Mesodermal cell (in vitro differentiated cells): ENCODE measurements at regions not wholly inside any gene's neighbourhood (a gene's known extent, or its start where the extent isn't known, plus 50 kb on each side); places are given as distances from the start of the nearest gene placed in this dataset.

ENCODE experiments used
- H3K27ac ChIP-seq: 2 replicates; pipeline ENCODE4 v1.7.0; 2013; ENCODE audit warnings: mild to moderate bottlenecking, low read depth, low read length, moderate library complexity; ENCODE audit not compliant: severe bottlenecking
- H3K36me3 ChIP-seq: 2 replicates; pipeline ENCODE4 v1.7.1; 2013; ENCODE audit warnings: mild to moderate bottlenecking, low read length, moderate library complexity; ENCODE audit not compliant: control insufficient read depth, insufficient read depth
- H3K4me1 ChIP-seq: one replicate; pipeline ENCODE4 v1.7.1; 2013; ENCODE audit warnings: mild to moderate bottlenecking, low read length; ENCODE audit not compliant: insufficient read depth, control insufficient read depth, poor library complexity, severe bottlenecking
- H3K4me3 ChIP-seq: 2 replicates; pipeline ENCODE4 v1.7.0; 2013; ENCODE audit warnings: low read length, control low read depth, mild to moderate bottlenecking; ENCODE audit not compliant: insufficient read depth, poor library complexity, severe bottlenecking; ENCODE audit errors: extremely low read depth
- H3K9me3 ChIP-seq: 2 replicates; pipeline ENCODE4 v1.7.1; 2013; ENCODE audit warnings: mild to moderate bottlenecking, low read length, moderate library complexity; ENCODE audit not compliant: control insufficient read depth
- WGBS, 2 experiments: methylation state at CpG; one replicate each; pipeline ENCODE4 v1.1.5; 2013; ENCODE audit warnings: missing lambda C conversion rate in 2 of 2; ENCODE audit not compliant: insufficient coverage in 2 of 2; 5-methylcytosine and 5-hydroxymethylcytosine counted together

DNA sequence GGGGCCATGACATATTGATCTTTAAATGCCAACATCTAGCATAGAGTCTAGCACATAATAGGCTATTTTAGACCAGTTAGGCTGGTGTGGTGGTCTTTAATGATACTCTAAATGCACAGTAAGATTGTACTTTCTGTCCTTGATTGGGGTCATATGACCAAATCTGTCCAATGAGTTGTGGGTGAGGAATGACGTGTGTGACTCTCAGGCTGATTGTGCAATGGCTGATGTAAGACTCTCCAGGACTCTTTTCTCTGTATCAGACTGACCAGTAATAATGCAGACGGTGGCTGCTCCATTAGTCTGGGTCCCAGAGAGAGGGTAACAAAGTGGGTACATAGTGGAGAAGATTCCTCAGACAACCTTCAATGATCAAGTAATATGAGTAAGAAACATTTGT lies 541.6 kb upstream of the CAMK1G start:
- no peaks in the 10 kb centered on the region for H3K9me3 ChIP-seq
- 100% methylated on average over 1 of the region's 2 CpGs; no CpG with 5 or more reads in 1 of the 2 experiments for WGBS, 2 experiments
- no peaks in the 10 kb centered on the region for H3K36me3 ChIP-seq
- H3K4me1 ChIP-seq = peaks cover 4% of the 10 kb centered on the region
- no peak overlapping the region for H3K27ac ChIP-seq
- H3K4me3 ChIP-seq = no peak overlapping the region

DNA sequence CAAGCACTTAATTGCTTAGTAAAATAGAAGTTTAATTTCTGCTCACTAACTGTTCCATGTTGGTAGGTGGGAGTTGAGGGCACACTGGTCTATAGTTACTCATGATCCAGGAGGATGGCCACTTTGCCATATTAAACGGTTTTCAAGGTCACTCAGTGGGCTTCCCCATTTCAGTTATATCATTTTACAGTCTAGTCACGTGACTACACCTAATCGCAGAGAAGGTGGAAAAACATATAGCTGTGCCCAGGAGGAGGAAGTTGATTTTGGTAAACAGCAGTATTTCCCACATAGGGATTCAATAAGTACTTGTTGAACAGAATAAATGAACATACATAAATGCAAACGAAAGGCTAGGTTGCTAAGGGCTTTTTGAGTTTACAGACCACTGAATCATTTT lies 541.1 kb upstream of the CAMK1G start:
- WGBS, 2 experiments = 88 to 100% methylated on average over 1 of the region's 4 CpGs
- Histone ChIP-seq H3K4me1 (peaks cover 4% of the 10 kb centered on the region), H3K36me3 (no peaks in the 10 kb centered on the region), H3K9me3 (no peaks in the 10 kb centered on the region), H3K4me3 (no peak overlapping the region), H3K27ac (no peak overlapping the region)

DNA sequence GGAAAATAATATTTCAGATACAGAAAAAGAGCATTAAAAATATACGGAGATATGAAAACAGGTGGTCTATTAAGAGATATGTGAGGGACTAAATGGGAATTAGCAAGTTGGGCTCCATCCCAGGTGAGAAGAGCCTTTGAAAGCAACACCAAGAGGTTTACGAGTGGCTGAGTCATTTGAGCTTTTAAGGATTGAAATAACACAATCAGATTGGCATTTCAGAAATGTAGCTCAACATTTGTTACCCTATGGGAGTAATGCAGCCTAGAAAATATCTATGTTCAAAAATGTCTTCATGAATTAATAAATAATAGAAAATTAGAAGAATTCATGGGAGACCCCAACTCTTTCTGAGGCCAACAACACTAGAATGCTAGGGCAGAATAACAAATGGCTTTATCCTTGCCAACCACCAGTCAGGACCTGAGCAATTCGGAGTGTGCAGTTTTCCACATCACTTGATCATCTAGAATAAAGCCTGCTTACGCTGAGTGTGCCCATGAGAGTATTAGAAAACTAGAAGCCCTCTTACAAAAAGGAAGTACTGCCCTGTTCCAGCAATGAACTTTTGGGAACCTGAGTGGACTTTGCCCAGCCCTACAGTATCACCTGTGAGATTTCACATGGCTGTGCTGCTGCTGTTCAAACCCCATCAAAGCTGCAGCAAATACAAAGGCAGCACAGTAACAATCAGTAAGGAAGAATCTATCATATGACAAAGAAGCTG lies 538.0 kb upstream of the CAMK1G start:
- H3K4me1 ChIP-seq = peaks cover 13% of the 10 kb centered on the region
- no peak overlapping the region for H3K4me3 ChIP-seq
- no peak overlapping the region for H3K27ac ChIP-seq
- H3K9me3 ChIP-seq = no peaks in the 10 kb centered on the region
- no peaks in the 10 kb centered on the region for H3K36me3 ChIP-seq
- 83 to 100% methylated on average over 2 to 3 of the region's 4 CpGs for WGBS, 2 experiments

DNA sequence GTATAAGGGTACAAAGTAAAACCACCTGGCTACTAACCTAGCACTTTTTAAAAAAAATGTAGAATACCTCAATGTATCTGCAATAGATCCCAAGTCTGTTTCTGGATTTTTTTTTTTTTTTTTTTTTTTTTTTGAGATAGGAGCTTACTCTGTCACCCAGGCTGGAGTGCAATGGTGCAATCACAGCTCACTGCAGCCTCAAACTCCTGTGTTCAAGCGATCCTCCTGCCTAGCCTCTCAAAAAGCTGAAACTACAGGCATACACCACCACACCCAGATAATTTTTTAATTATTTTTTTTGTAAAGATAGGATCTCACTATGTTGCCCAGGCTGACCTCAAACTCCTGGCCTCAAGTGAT lies 537.5 kb upstream of the CAMK1G start:
- no peak overlapping the region for H3K27ac ChIP-seq
- H3K4me3 ChIP-seq = no peak overlapping the region
- no peaks in the 10 kb centered on the region for H3K36me3 ChIP-seq
- H3K9me3 ChIP-seq = no peaks in the 10 kb centered on the region
- 100% methylated on average over 1 of the region's 1 CpG; no CpG with 5 or more reads in 1 of the 2 experiments for WGBS, 2 experiments
- peaks cover 13% of the 10 kb centered on the region for H3K4me1 ChIP-seq

DNA sequence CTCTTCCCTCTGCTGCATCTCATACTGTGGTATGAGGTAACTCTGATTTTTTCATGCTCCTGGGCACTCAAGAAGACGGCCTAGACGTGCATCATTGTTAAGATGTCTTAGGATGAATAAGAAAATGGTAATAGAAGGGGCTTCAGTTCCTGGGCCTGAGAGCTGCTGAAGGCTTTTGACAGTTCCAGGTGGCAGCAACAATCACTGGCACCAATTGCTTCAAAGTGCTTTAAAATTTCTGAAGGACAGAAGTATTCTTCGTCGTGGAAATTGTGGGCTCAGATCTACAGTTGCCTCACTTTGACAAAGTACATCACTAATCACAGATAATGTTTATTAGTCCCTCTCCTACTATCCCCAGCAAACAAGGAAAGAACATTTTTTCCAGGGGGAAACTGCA lies 536.6 kb upstream of the CAMK1G start:
- Histone ChIP-seq H3K9me3 (no peaks in the 10 kb centered on the region), H3K27ac (no peak overlapping the region), H3K36me3 (no peaks in the 10 kb centered on the region), H3K4me1 (peaks cover 13% of the 10 kb centered on the region), H3K4me3 (no peak overlapping the region)
- WGBS, 2 experiments = 60 to 82% methylated on average over 1 to 2 of the region's 4 CpGs

DNA sequence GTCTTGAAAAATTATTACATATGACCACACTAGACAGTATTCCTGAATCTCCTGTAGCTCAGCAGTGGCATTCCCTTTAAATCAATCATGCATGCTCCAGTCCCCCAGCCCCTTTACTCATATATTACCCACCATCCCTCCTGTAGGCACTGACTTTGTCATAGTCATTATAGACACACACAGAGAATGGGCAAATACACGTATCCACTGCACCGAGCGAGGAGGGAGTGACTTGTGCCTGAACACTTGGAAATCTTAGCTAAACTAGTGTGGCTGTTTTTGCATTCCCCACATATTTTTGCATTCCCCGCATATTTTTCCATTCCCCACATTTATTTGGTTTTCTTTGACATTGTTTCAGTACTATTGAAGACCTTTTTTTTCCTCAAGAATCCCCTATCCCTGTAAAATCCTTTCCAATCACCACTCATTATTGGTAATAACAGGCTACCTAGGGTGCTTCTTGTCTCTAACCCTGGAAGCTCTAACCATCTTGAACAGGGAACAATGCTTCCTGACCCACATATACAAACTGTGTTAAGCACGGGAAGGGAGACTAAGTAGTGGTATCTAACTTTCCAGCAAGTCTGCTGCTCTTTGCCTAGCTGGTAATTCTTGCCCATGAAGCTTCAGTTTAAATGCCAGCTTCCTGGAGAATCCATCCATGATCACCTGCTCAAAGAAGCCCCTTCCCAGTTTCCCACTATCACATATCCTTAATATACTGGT lies 534.4 kb upstream of the CAMK1G start:
- WGBS, 2 experiments = 79 to 82% methylated on average over 4 to 5 of the region's 5 CpGs
- Histone ChIP-seq H3K27ac (peak overlapping the region; percentile 36), H3K4me1 (peaks cover 13% of the 10 kb centered on the region), H3K4me3 (no peak overlapping the region), H3K36me3 (no peaks in the 10 kb centered on the region), H3K9me3 (no peaks in the 10 kb centered on the region)

DNA sequence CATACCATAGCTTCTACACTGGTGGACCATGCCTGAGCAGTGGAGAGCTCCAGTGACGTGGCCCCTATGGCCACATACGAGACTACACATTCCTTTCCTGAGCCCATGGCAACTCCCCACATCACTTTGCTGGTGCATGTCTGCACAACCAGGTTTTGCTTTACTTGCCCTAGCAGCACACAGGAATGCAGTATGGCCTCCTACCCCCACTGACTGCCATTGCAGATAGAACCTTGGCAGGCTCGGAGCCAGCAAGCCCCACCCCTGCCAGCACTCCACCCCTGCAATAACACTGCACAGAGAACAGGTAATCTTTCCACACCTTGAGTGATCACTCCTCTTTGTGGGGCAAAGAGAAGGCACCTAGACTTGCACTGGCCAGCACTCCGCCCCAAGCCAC lies 531.9 kb upstream of the CAMK1G start:
- WGBS, 2 experiments = 76 to 88% methylated on average over 2 to 3 of the region's 4 CpGs
- H3K4me3 ChIP-seq = no peak overlapping the region

DNA sequence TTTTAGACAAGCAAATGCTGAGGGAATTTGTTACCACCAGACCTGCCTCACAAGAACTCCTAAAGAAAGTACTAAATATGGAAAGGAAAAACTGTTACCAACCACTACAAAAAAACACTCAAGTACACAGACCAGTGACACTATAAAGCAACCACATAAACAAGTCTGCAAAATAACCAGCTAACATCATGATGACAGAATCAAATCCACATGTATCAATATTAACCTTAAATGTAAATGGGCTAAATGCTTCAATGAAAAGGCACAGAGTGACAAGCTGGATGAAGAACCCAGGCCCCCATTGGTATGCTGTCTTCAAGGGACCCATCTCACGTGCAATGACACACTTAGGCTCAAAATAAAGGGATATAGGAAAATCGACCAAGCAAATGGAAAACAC lies 529.9 kb upstream of the CAMK1G start:
- Histone ChIP-seq H3K36me3 (no peaks in the 10 kb centered on the region), H3K4me3 (no peak overlapping the region), H3K9me3 (no peaks in the 10 kb centered on the region), H3K4me1 (peaks cover 9% of the 10 kb centered on the region), H3K27ac (no peak overlapping the region)
- 83% methylated on average over 1 of the region's 2 CpGs; no CpG with 5 or more reads in 1 of the 2 experiments for WGBS, 2 experiments

More for the DNA sequence above, 531.9 kb upstream of the CAMK1G start:
- Histone ChIP-seq H3K4me1 (peaks cover 13% of the 10 kb centered on the region), H3K36me3 (no peaks in the 10 kb centered on the region), H3K27ac (no peak overlapping the region), H3K9me3 (no peaks in the 10 kb centered on the region)

DNA sequence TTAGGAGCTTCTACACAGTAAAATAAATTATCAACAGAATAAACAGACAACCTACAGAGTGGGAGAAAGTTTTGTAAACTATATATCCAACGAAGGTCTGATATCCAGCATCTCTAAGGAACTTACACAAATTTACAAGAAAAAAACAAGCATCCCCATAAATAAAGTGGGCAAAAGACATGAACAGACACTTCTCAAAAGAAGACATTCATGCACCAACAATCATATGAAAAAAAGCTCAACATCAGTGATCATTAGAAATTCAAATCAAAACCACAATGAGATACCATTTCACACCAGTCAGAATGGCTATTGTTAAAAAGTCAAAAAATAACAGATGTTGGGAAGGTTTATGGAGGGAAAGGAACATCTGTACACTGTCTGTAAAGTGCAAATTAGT lies 526.4 kb upstream of the CAMK1G start:
- no CpG with 5 or more reads among the region's 1 CpG for WGBS, 2 experiments
- Histone ChIP-seq H3K4me3 (no peak overlapping the region), H3K9me3 (no peaks in the 10 kb centered on the region), H3K4me1 (no peaks in the 10 kb centered on the region), H3K36me3 (no peaks in the 10 kb centered on the region), H3K27ac (no peak overlapping the region)

DNA sequence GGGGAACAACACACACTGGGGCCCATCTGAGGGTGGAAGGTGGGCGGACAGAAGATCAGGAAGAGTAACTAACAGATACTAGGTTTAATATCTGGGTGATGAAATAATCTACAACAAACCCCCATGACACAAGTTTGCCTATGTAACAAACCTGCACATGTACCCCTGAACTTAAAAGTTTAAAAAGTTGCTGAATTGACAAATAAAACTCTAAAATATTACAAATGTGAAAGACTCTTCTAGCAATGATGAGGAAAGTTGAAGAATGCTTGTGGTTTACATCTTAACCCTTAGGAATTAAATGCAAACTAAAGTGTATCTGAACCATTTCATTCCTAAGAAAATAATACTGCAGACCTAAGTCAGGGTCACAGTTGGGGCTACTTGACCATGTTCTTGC lies 525.6 kb upstream of the CAMK1G start:
- Histone ChIP-seq H3K36me3 (no peaks in the 10 kb centered on the region), H3K4me3 (no peak overlapping the region), H3K4me1 (no peaks in the 10 kb centered on the region), H3K27ac (no peak overlapping the region), H3K9me3 (no peaks in the 10 kb centered on the region)
- WGBS, 2 experiments = no CpG with 5 or more reads among the region's 1 CpG

DNA sequence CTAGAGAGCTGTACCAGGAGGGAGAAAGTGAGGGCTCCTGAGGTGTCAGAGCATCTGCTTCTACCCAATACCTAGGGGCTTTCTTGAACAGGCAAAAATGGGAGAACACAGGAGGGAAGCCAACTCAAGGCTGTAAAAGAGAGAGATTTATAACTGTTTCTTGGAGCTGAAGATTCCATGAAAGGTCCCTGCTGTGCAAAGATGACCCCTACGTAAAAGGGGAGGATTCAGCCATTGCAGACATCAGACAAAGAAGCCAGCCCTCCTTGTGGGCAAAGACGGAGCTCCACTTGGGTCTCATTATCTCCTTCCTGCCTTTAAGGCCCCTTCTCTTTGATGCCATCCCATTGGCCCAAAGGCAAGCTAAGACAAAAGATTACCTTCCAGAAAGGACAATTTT lies 524.1 kb upstream of the CAMK1G start:
- Histone ChIP-seq H3K9me3 (no peaks in the 10 kb centered on the region), H3K4me3 (no peak overlapping the region), H3K36me3 (no peaks in the 10 kb centered on the region), H3K27ac (no peak overlapping the region), H3K4me1 (no peaks in the 10 kb centered on the region)
- 54 to 64% methylated on average over 1 to 2 of the region's 2 CpGs for WGBS, 2 experiments
